Liver (tissue), 8 donors: ENCODE measurements at regions not wholly inside any gene's neighbourhood (a gene's known extent, or its start where the extent isn't known, plus 50 kb on each side); places are given as distances from the start of the nearest gene placed in this dataset.

Experiments used
- DNase-seq: peaks from one replicate; pipeline ENCODE4 v3.0.0-alpha.2; 2017; ENCODE audit warnings: low spot score
- H3K27ac ChIP-seq, 2 donors: one replicate each; pipeline ENCODE4 v1.7.0; 2013; ENCODE audit warnings: inconsistent platforms in 2 of 2, low read length in 2 of 2, control low read depth in 1 of 2, low read depth in 1 of 2, mild to moderate bottlenecking in 1 of 2
- H3K27me3 ChIP-seq, 4 donors: one replicate each; pipeline versions ENCODE4 v1.6.1 to v1.7.0; 2013; ENCODE audit warnings: low read length in 3 of 4, inconsistent platforms in 1 of 4, mild to moderate bottlenecking in 1 of 4, moderate library complexity in 1 of 4; ENCODE audit not compliant: control insufficient read depth in 4 of 4, insufficient read depth in 4 of 4
- H3K36me3 ChIP-seq, 4 donors: one replicate each; pipeline versions ENCODE4 v1.6.1 to v1.7.0; 2013; ENCODE audit warnings: low read length in 3 of 4, mild to moderate bottlenecking in 3 of 4, low read depth in 1 of 4, moderate library complexity in 1 of 4; ENCODE audit not compliant: control insufficient read depth in 4 of 4, insufficient read depth in 3 of 4
- H3K4me1 ChIP-seq, 4 donors: one replicate each; pipeline versions ENCODE4 v1.6.1 to v1.7.0; 2013; ENCODE audit warnings: low read length in 3 of 4, mild to moderate bottlenecking in 3 of 4, moderate library complexity in 1 of 4; ENCODE audit not compliant: control insufficient read depth in 4 of 4, insufficient read depth in 4 of 4
- H3K4me3 ChIP-seq, 3 donors: one replicate each; pipeline versions ENCODE4 v1.6.1 to v1.7.0; 2013; ENCODE audit warnings: low read length in 3 of 3, control low read depth in 1 of 3, low read depth in 1 of 3, mild to moderate bottlenecking in 1 of 3
- H3K9ac ChIP-seq, 2 donors: one replicate each; pipeline ENCODE4 v1.7.0; 2013; ENCODE audit warnings: low read length in 2 of 2, mild to moderate bottlenecking in 2 of 2, moderate library complexity in 2 of 2, control low read depth in 1 of 2, low read depth in 1 of 2
- H3K9me3 ChIP-seq, 4 donors: one replicate each; pipeline versions ENCODE4 v1.6.1 to v1.7.0; 2013; ENCODE audit warnings: low read length in 3 of 4; ENCODE audit not compliant: control insufficient read depth in 4 of 4
- ATF3 ChIP-seq: IDR thresholded peaks from 2 replicates; pipeline ENCODE4 v1.6.1; 2016; ENCODE audit warnings: antibody characterized with exemption
- CTCF ChIP-seq: fragments of 150-350 bp; IDR thresholded peaks from 2 replicates; pipeline ENCODE4 v1.5.1; 2017; ENCODE audit warnings: improper control_type of control experiment, low read depth, low read length; ENCODE audit not compliant: missing input control
- EGR1 ChIP-seq, 2 donors: IDR thresholded peaks; 2 replicates each; pipeline ENCODE4 v1.6.1; 2016 to 2018; ENCODE audit warnings: antibody characterized with exemption in 2 of 2, low read depth in 2 of 2
- FOXA1 ChIP-seq: IDR thresholded peaks from 2 replicates; pipeline ENCODE4 v1.6.1; 2016; ENCODE audit warnings: antibody characterized with exemption
- FOXA2 ChIP-seq: IDR thresholded peaks from 2 replicates; pipeline ENCODE4 v1.6.1; 2016; ENCODE audit warnings: antibody characterized with exemption
- GABPA ChIP-seq, 2 donors: IDR thresholded peaks in 1 of 2; conservative IDR thresholded peaks in 1 of 2; 2 replicates each; pipeline ENCODE4 v1.6.1; 2016; ENCODE audit warnings: antibody characterized with exemption in 2 of 2, mild to moderate bottlenecking in 1 of 2, moderate library complexity in 1 of 2
- HNF4G ChIP-seq: IDR thresholded peaks from 2 replicates; pipeline ENCODE4 v1.6.1; 2016; ENCODE audit warnings: antibody characterized with exemption
- JUND ChIP-seq, 2 donors: IDR thresholded peaks; 2 replicates each; pipeline ENCODE4 v1.6.1; 2016; ENCODE audit warnings: antibody characterized with exemption in 2 of 2
- MAX ChIP-seq: IDR thresholded peaks from 2 replicates; pipeline ENCODE4 v1.6.1; 2016; ENCODE audit warnings: antibody characterized with exemption
- NR2F2 ChIP-seq: IDR thresholded peaks from 2 replicates; pipeline ENCODE4 v1.6.1; 2016; ENCODE audit warnings: antibody characterized with exemption
- RAD21 ChIP-seq, 2 donors: IDR thresholded peaks; 2 replicates each; pipeline ENCODE4 v1.6.1; 2016; ENCODE audit warnings: antibody characterized with exemption in 2 of 2, mild to moderate bottlenecking in 2 of 2
- REST ChIP-seq: IDR thresholded peaks from 2 replicates; pipeline ENCODE4 v1.6.1; 2016; ENCODE audit warnings: antibody characterized with exemption, mild to moderate bottlenecking
- RXRA ChIP-seq, 2 donors: IDR thresholded peaks; 2 replicates each; pipeline ENCODE4 v1.6.1; 2017 to 2018; ENCODE audit warnings: antibody characterized with exemption in 2 of 2, mild to moderate bottlenecking in 1 of 2
- SP1 ChIP-seq: IDR thresholded peaks from 2 replicates; pipeline ENCODE4 v1.6.1; 2018; ENCODE audit warnings: antibody characterized with exemption, mild to moderate bottlenecking
- TAF1 ChIP-seq: conservative IDR thresholded peaks from 2 replicates; pipeline ENCODE4 v1.6.1; 2016; ENCODE audit warnings: antibody characterized with exemption, mild to moderate bottlenecking
- YY1 ChIP-seq: IDR thresholded peaks from 2 replicates; pipeline ENCODE4 v1.6.1; 2016; ENCODE audit warnings: antibody characterized with exemption, mild to moderate bottlenecking
- ZBTB33 ChIP-seq: IDR thresholded peaks from 2 replicates; pipeline ENCODE4 v1.6.1; 2016; ENCODE audit warnings: antibody characterized with exemption
- WGBS: extraction: QIAGEN DNeasy Blood & Tissue Kit; methylation state at CpG from one replicate; pipeline ENCODE4 v1.1.7; 2013; 5-methylcytosine and 5-hydroxymethylcytosine counted together
- donor health status: healthy.
- donor health status: healthy.
- donor health status: healthy.
- donor health status: healthy.
- donor health status: healthy.

GRCh38 chr2:240340361-240340761 is 95.1 kb upstream of the GPC1 start:
- DNase-seq = no peak
- WGBS = 93% methylated on average over 14 of the region's 14 CpGs

GRCh38 chr2:240341064-240341463 is 94.4 kb upstream of the GPC1 start:
- Histone ChIP-seq H3K4me3 (no peak overlapping the region), H3K9ac (no peak overlapping the region), H3K27me3 (no peaks in the 10 kb centered on the region), H3K9me3 (peaks cover 3 to 6% (median 5%) of the 10 kb centered on the region in 4 donors), H3K4me1 (no peaks in the 10 kb centered on the region), H3K36me3 (no peaks in the 10 kb centered on the region), H3K27ac (no peak overlapping the region)
- no peak for DNase-seq
- no peak for TF ChIP-seq FOXA1
- TF ChIP-seq HNF4G = no peak
- TF ChIP-seq GABPA (IDR thresholded peaks at IDR 0.05 in 1 of 2, conservative IDR thresholded peaks at IDR 0.05 in 1 of 2) = no peak
- no peak for TF ChIP-seq JUND (IDR thresholded peaks at IDR 0.05)
- TF ChIP-seq MAX = no peak
- TF ChIP-seq SP1 = no peak
- TF ChIP-seq CTCF = no peak
- TF ChIP-seq TAF1 = no peak
- TF ChIP-seq ZBTB33 = no peak
- TF ChIP-seq FOXA2 = no peak
- no peak for TF ChIP-seq RXRA (IDR thresholded peaks at IDR 0.05)
- no peak for TF ChIP-seq ATF3
- 70% methylated on average over 9 of the region's 9 CpGs for WGBS

More at GRCh38 chr2:240340361-240340761, 95.1 kb upstream of the GPC1 start:
- Histone ChIP-seq H3K27ac (no peak overlapping the region), H3K4me1 (no peaks in the 10 kb centered on the region), H3K27me3 (no peaks in the 10 kb centered on the region), H3K36me3 (no peaks in the 10 kb centered on the region), H3K4me3 (no peak overlapping the region), H3K9ac (no peak overlapping the region), H3K9me3 (peaks cover 3 to 6% (median 4%) of the 10 kb centered on the region in 4 donors)
- TF ChIP-seq EGR1 (IDR thresholded peaks at IDR 0.05; ENCODE audit: low read depth in 2 of 2) = no peak
- TF ChIP-seq YY1 = no peak
- TF ChIP-seq JUND (IDR thresholded peaks at IDR 0.05) = no peak
- TF ChIP-seq NR2F2 = no peak

GRCh38 chr2:240343548-240343947 is 91.9 kb upstream of the GPC1 start:
- Histone ChIP-seq H3K9me3 (peaks cover 3 to 6% (median 5%) of the 10 kb centered on the region in 4 donors), H3K27ac (no peak overlapping the region), H3K9ac (no peak overlapping the region), H3K4me3 (no peak overlapping the region), H3K4me1 (no peaks in the 10 kb centered on the region), H3K36me3 (no peaks in the 10 kb centered on the region), H3K27me3 (no peaks in the 10 kb centered on the region)
- no peak for DNase-seq
- 63% methylated on average over 1 of the region's 1 CpG for WGBS
- TF ChIP-seq RAD21 (IDR thresholded peaks at IDR 0.05) (peak; percentile 47 to 56), EGR1 (IDR thresholded peaks at IDR 0.05; ENCODE audit: low read depth in 2 of 2) (no peak), REST (no peak)
